Heart left ventricle (tissue), 16 donors: ENCODE measurements at regions not wholly inside any gene's neighbourhood (a gene's known extent, or its start where the extent isn't known, plus 50 kb on each side); places are given as distances from the start of the nearest gene placed in this dataset.

Experiments
- ATAC-seq, 4 donors: fragments of 200-7000 bp; cut with Tn5 transposase; one replicate each; pipeline ENCODE4 v1.9.1; 2020 to 2022; ENCODE audit warnings: moderate library complexity in 4 of 4, mild to moderate bottlenecking in 3 of 4, moderate number of reproducible peaks in 1 of 4
- DNase-seq, 5 donors: peaks; one replicate each; pipeline ENCODE4 v3.0.0-alpha.2; 2020
- H3K27ac ChIP-seq, 12 donors: fragments of 200-600 bp; sonication (generic) in 4 of 12; one replicate each; pipeline versions ENCODE4 v1.5.0 to v1.8.0; 2016 to 2022; ENCODE audit warnings: mild to moderate bottlenecking in 2 of 12
- H3K27me3 ChIP-seq, 9 donors: fragments of 200-600 bp; sonication (generic) in 2 of 9; one replicate each; pipeline versions ENCODE4 v1.5.1 to v1.8.0; 2016 to 2022; ENCODE audit warnings: mild to moderate bottlenecking in 3 of 9
- H3K36me3 ChIP-seq, 9 donors: fragments of 200-600 bp; sonication (generic) in 2 of 9; one replicate each; pipeline versions ENCODE4 v1.5.0 to v1.8.0; 2018 to 2022; ENCODE audit warnings: mild to moderate bottlenecking in 2 of 9
- H3K4me1 ChIP-seq, 12 donors: fragments of 200-600 bp; sonication (generic) in 4 of 12; one replicate each; pipeline versions ENCODE4 v1.5.0 to v1.8.0; 2016 to 2022; ENCODE audit warnings: mild to moderate bottlenecking in 3 of 12
- H3K4me3 ChIP-seq, 12 donors: fragments of 200-600 bp; sonication (generic) in 4 of 12; one replicate each; pipeline versions ENCODE4 v1.5.0 to v1.8.0; 2017 to 2022; ENCODE audit warnings: mild to moderate bottlenecking in 9 of 12, moderate library complexity in 4 of 12
- H3K9me3 ChIP-seq, 12 donors: fragments of 200-600 bp; sonication (generic) in 4 of 12; one replicate each; pipeline versions ENCODE4 v1.5.0 to v1.8.0; 2016 to 2022; ENCODE audit warnings: mild to moderate bottlenecking in 1 of 12
- CTCF ChIP-seq, 12 donors: fragments of 200-600 bp; sonication (generic) in 4 of 12; IDR thresholded peaks; one replicate each; pipeline versions ENCODE4 v1.5.0 to v1.8.0; 2018 to 2022; ENCODE audit warnings: antibody characterized with exemption in 12 of 12, mild to moderate bottlenecking in 5 of 12
- POLR2A ChIP-seq, 2 donors: fragments of 450-650 bp; IDR thresholded peaks; one replicate each; pipeline ENCODE4 v1.6.1; 2017; ENCODE audit warnings: antibody characterized with exemption in 2 of 2, mild to moderate bottlenecking in 2 of 2, moderate library complexity in 2 of 2
- WGBS, 4 donors: extraction: QIAGEN DNeasy Blood & Tissue Kit in 2 of 4; methylation state at CpG; one replicate each; pipeline versions ENCODE4 v1.1.5 to v1.1.7; 2013 to 2018; 5-methylcytosine and 5-hydroxymethylcytosine counted together
- intact Hi-C, 10 donors: fragments of 100-400 bp; cut with DNase I; formaldehyde crosslinking; loops; one replicate each; pipeline versions ENCODE4 v1.11.1 to v1.14.2; 2022
- donor health status: ischemic (EF 13 %, LVEDD 7.1; RV severe dilation, severe dysfunction).
- donor health status: healthy with polysubstance abuse.
- donor health status: DM: no; HTN: yes; CAD: no.
- donor health status: DM: no; HTN: no; CAD: no.
- donor health status: ischemic (EF 25% LVEDD 6.9; RV normal size, moderate dysfunction).
- donor health status: ischemic (EF 25% LVEDD 5.7; RV mildly dilated, moderate dysfunction).
- donor health status: healthy.
- donor health status: DM: yes; HTN: yes; CAD: no.
- donor health status: ischemic (EF 35%, LVEDD 5.7; RV mildly dilated, moderate dysfunction).
- donor health status: nonischemic (EF 11% LVEDD 7.7; RV severe dilation, severe dysfunction).
- donor health status: DM: yes; HTN: yes; CAD: no.
- donor health status: PGD.
- donor health status: ischemic (EF 29% LVEDD 5.4; RV normal size, mild dysfunction).
- donor health status: nonischemic (EF 23%, LVEDD 6.1; RV moderate dilation, normal function).

- Histone ChIP-seq H3K27ac (no peak overlapping the region), H3K9me3 (no peaks in the 10 kb centered on the region), H3K4me1 (no peaks in the 10 kb centered on the region), H3K4me3 (no peak overlapping the region), H3K27me3 (peaks cover 0 to 4% (median 0%) of the 10 kb centered on the region in 9 donors), H3K36me3 (no peaks in the 10 kb centered on the region)
- intact Hi-C loops: no loop called here
- ATAC-seq: peak in 1 of 4 donors; percentile 22
- no peak for DNase-seq
- 82 to 88% (median 84%) methylated on average over 7 of the region's 7 CpGs for WGBS, 4 donors
- TF ChIP-seq CTCF (IDR thresholded peaks at IDR 0.05) (no peak), POLR2A (IDR thresholded peaks at IDR 0.05) (no peak)
Measured at GRCh38 chr5:6869677-6870076, 156.4 kb downstream of the TENT4A start.

GRCh38 chr5:6872441-6873160, 159.4 kb downstream of the TENT4A start:
- H3K27me3 ChIP-seq: no peaks in the 10 kb centered on the region
- H3K27ac ChIP-seq: no peak overlapping the region
- H3K9me3 ChIP-seq: no peaks in the 10 kb centered on the region
- no peak for ATAC-seq
- DNase-seq: no peak
- no peak overlapping the region for H3K4me3 ChIP-seq
- WGBS, 4 donors: 73 to 76% (median 75%) methylated on average over 12 of the region's 12 CpGs
- intact Hi-C loops: no loop called here
- H3K4me1 ChIP-seq: no peaks in the 10 kb centered on the region
- H3K36me3 ChIP-seq: no peaks in the 10 kb centered on the region
- TF ChIP-seq CTCF (IDR thresholded peaks at IDR 0.05) (no peak), POLR2A (IDR thresholded peaks at IDR 0.05) (no peak)

DNA sequence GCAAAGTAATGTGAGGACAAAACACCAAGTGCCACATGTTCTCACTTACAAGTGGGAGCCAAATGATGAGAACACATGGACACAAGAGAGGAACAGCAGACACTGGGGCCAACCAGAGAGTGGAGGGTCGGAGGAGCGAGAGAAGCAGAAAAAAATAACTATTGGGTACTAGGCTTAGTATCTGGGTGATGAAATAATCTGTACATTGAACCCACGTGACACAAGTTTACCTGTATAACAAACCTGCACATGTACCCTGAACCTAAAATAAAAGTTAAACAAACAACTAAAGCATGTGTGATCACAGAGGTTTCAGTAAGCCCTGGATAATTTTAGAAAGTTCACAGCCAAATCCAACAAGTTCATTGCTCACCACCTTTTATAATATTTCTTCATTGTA, 160.1 kb downstream of the TENT4A start:
- no peak for TF ChIP-seq POLR2A (IDR thresholded peaks at IDR 0.05)
- no peak for TF ChIP-seq CTCF (IDR thresholded peaks at IDR 0.05)
- intact Hi-C loops: no loop called here
- H3K27me3 ChIP-seq: peaks cover 0 to 5% (median 0%) of the 10 kb centered on the region in 9 donors
- DNase-seq (no peak), ATAC-seq (no peak)
- no peaks in the 10 kb centered on the region for H3K4me1 ChIP-seq
- H3K27ac ChIP-seq: no peak overlapping the region
- no peaks in the 10 kb centered on the region for H3K9me3 ChIP-seq
- no peaks in the 10 kb centered on the region for H3K36me3 ChIP-seq
- WGBS, 4 donors: 69 to 81% (median 77%) methylated on average over 3 of the region's 3 CpGs
- no peak overlapping the region for H3K4me3 ChIP-seq

DNA sequence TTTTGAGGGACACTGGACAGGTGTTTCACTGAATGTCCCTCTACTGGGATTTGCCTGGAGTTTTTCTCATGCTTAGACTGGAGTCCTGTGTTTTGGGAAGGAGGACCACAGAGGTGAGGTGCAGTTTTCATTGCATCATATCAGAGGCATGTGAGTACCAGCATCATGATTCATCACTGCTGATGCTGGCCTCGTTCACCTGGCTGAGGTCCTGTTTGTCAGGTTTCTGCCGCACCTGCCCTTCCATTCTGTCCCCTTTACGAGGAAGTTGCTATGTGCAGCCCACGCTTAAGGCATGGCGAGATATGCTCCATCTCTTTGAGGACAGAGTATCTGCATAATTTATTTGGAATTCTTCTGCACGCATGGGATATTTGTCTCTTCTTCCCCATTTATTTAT, 162.1 kb downstream of the TENT4A start:
- TF ChIP-seq POLR2A (IDR thresholded peaks at IDR 0.05): no peak
- no peak for TF ChIP-seq CTCF (IDR thresholded peaks at IDR 0.05)
- no peak overlapping the region for H3K4me3 ChIP-seq
- DNase-seq (no peak), ATAC-seq (no peak)
- H3K9me3 ChIP-seq: no peaks in the 10 kb centered on the region
- H3K4me1 ChIP-seq: no peaks in the 10 kb centered on the region
- no peaks in the 10 kb centered on the region for H3K36me3 ChIP-seq
- H3K27me3 ChIP-seq: peaks cover 0 to 7% (median 0%) of the 10 kb centered on the region in 9 donors
- intact Hi-C loops: no loop called here
- 64 to 80% (median 74%) methylated on average over 6 of the region's 6 CpGs for WGBS, 4 donors
- H3K27ac ChIP-seq: no peak overlapping the region
